ENCODE measurements at regions not wholly inside any gene's neighbourhood (a gene's known extent, or its start where the extent isn't known, plus 50 kb on each side); places are given as distances from the start of the nearest gene placed in this dataset.
"Not testable (repeated sequence)": the region's sequence is repeated elsewhere in the genome, so short reads cannot be mapped to it uniquely, and the experiment has no call there.

DNA sequence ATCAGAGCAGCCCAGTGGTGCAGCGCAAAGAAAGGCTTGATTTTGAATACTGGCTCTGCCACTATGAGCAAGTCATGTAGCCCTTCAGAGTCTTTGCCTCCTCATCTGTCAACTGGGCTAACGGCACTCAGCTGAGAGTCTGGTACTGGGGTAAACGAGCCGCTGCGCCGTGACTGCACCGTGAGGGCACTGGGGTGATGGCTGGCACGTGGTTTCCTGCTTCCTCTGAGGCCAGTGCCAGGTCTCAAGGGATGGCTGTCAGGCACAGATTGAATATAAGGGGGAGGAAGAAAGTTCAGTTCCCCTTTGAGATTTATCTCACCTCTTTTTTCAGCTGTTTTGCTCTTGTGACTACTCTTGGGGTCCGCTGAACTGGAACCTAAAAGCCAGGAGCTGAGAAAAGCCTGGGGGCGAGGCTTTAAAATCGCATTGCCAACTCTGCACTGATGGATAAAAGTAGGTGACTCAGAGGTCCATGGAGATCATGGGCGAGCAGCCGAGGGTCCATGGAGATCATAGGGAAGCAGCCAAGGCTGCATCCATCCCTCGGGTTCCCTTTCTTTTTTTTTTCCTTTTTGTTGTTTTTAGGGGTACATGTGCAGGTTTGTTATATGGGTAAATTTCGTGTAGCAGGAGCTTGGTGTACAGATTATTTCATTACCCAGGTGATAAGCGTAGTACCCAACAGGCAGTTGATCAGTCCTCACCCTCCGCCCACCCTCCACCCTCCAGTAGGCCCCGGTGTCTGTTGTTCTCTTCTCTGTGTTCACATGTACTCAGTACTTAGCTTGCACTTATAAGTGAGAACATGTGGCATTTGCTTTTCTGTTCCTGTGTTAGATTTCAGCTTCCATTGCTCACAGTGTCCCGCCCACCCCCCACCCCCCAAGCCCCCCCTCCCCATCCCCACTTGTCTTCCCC lies 114.3 kb downstream of the SPP2 start:
- peak in 1 of 2 donors; percentile 39 for DNase-seq (ENCODE audit: low read depth in 2 of 2)

DNA sequence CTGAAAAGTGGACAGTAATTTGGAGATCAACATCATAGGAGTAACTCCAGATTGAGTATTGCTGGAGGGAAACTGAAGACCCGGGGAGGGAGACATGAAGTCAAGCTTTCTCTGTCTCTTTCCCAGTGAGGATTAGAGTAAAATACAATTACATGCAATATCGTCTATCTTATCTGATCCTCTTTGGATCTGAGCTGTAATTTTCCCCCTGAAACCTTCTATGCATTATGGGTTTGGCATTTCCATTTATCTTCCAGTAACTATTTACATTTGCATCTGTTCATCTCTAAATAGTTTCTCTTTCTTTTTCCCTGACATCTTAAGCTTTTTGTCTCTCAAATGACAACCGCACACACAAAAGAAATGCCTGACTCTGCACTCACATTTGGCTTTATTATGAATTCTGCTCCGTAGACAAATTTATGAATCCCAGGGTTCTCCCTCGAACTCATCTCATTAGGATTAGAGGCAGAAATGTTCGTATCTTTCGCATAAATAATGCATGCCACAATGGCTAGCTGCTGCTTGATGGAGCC lies 113.1 kb downstream of the SPP2 start:
- DNase-seq (ENCODE audit: low read depth in 2 of 2), result no peak

DNA sequence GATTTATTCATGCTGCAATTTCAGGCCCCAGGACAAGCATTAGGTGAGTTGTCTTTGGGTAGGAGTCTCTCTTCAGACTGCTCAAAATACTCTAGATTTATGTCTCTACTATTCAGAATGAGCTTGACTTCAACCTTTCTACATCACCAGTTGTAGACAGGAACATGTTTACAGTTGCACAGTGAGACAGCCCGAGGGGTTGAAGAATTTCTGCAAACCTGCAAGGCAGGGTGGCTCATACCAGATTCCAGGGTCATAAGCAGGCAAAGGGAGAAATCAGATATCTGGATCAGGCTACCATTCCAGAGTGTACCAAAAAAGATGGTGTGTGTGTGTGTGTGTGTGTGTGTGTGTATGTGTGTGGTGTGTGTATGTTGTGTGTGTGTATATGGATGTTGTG lies 112.4 kb downstream of the SPP2 start:
- DNase-seq (ENCODE audit: low read depth in 2 of 2), result no peak

DNA sequence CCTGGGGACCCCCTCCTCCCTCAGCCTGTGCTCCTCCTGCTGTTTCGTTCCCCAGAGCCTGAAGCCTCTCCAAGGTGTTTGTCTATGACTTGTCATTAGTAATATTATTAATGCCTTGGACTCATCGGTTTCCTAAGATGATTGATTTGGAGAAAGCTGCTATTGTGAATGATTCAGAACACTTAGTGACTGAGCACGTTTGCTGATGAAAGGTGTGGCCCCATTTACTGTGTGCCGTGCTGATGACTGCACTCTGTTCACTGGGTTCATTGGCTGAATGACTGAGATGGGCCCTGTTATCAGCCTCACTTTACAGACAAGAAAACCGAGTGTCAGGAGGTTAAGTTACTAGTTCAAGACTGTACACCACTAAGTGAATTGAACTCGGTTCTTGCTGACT lies 111.4 kb downstream of the SPP2 start:
- no peak for DNase-seq (ENCODE audit: low read depth in 2 of 2)

DNA sequence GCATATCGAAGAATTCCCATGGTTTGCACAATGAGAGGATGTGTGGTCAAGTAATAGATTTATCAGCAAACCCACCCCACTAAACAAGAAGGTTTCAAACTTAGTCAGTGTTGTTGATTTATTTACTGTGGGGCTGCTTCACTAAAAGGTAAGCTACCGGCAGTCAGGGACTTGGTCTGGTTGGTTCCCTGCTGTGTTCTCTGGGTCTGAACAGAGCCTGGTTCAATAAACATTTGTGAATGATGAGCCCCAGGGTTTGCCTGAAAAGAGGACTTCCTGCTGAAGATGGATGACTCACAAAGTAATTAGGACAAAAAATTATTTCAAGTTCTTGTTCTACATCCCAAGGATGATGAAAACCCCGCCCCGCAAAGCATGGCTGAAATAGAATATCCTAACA lies 108.3 kb downstream of the SPP2 start:
- DNase-seq (ENCODE audit: low read depth in 2 of 2), result no peak

DNA sequence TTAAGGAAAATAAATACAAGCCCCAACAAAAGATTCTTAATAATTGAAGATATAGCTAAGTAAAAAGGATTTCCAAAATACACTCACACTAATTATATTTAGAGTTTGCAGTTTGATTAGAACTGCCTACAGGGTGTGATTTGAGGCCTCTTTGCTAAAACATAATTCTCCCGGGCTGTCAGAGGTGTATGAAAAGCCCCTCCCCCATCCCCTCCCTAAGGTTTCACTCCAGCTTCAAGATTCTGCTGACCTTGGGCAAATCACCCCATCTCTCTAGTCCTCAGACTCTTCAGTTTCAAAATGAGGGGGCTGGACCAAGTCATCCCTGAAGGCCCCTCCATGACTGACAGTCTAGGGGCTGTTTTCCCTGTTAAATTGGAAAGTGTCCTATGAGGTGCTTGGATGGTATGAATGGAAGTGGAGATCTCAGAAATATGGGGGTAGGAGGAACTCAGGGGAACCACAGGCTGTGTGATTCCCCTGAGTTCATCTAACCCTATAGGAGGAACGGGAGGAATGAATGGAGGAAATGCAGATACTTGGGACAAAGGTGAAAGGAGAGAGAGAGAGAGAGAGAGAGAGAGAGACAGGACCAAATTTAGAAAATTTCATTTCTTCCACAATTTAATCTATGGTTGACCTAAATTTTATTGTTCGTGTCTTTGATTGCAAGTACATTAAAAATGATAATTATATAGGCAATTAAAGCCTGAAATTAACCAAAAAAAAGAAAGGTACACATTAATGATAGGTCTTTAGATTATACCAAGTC lies 107.5 kb downstream of the SPP2 start:
- no peak for DNase-seq (ENCODE audit: low read depth in 2 of 2)

DNA sequence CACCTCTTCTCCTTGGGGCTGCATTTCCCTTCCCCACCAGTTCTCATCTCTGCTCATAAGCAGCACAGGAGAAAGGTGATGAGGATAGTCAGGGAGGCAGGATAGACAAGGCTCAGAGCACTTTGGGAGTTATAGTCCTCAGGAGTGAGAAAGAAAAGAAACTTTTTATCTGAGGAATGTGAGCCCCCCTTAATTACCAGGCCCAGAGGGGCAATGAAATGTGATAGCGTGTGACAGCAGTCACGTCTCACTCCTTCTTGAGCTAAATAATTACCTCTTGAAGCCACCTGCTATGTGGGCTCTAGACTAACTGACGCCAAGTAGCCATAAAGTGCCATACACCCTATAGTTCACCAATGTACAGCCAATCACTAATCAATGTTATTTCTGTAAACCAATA lies 105.8 kb downstream of the SPP2 start:
- no peak for DNase-seq (ENCODE audit: low read depth in 2 of 2)

DNA sequence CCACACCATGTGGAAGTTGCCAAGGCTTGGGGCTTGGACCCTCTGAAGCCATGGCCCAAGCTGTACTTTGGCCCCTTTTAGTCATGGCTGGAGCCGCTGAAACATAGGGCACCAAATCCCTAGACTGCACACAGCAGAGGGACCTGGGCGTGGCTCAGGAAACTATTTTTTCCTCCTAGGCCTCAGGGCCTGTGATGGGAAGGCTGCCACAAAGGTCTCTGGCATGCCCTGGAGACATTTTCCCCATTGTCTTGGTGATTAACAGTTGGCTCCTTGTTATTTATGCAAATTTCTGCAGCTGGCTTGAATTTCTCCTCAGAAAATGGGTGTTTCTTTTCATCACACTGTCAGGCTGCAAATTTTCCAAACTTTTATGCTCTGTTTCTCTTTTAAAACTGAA lies 102.3 kb downstream of the SPP2 start:
- DNase-seq (ENCODE audit: low read depth in 2 of 2), result not testable (repeated sequence)

DNA sequence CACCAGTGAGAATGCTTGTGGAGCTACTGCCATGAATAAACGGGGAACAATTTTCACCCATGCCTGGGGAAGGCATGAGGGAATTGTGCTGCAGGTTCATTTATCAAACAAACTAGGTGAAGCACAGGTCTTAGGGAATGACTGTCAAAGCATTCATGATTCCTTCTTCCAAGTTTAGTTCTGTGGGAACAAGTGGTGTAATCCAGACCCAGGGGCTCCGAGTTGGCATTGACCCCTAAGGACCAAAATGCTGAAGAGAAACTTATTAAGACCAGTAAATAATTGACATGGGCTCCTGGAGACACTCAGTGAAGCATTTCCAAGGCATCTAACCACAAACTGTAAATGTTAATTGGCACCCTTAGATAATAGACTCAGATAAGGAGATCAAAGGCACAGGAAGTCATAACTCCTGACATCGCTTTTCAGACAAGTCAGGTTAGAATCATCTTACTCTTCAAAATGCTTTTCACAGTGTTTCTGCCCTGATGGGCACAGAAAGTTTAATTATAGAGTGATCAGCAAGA lies 96.9 kb downstream of the SPP2 start:
- DNase-seq (ENCODE audit: low read depth in 2 of 2), result no peak

DNA sequence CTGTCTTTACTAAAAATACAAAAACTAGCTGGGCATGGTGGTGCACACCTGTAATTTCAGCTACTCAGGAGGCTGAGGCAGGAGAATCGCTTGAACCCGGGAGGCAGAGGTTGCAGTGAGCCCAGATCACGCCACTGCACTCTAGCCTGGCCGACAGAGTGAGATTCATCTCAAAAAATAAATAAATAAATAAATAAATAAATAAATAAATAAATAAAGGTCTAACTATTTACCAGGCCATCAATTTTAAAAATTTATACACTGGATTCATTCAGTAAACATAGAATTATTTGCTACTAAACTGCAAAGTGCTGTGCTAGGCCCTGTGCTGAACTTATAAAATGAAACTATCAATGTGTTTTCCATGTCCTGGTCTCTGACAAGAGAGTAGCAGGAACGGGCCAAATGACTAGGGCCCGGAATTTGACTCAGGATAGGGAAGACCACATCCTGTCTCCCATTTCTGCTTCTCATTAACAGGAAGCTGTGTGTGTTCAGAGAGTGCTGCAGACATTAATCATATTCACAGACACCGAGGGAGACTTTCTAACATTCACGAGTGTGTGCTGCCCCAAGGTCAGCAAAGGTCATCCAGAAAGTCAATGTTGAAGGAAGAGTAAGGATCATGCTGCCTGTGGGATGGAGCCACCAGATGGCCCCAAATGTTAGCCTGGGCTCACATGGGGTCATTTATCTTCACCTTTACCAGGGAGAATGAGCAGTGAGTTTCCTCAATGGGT lies 95.8 kb downstream of the SPP2 start:
- peak; percentile 61 to 89 for DNase-seq (ENCODE audit: low read depth in 2 of 2)

DNA sequence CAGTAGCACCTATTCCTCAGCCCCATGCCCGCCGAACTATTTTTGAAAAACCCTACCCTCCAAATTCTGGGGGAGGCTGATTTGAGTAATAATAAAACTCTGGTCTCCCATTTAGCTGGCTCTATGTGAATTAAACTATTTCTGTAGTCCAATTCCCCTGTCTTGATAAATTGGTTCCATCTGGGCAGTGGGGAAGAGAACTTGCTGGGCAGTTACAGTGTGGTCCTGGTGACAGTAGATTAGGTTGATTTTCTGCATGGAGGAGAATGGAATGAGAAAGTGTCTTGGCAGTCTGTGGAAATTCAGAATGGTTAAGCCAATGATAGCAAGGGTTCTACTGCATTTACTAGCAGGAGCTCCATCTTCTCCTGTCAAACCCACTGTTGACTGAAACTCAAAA lies 95.0 kb downstream of the SPP2 start:
- DNase-seq (ENCODE audit: low read depth in 2 of 2), result no peak

DNA sequence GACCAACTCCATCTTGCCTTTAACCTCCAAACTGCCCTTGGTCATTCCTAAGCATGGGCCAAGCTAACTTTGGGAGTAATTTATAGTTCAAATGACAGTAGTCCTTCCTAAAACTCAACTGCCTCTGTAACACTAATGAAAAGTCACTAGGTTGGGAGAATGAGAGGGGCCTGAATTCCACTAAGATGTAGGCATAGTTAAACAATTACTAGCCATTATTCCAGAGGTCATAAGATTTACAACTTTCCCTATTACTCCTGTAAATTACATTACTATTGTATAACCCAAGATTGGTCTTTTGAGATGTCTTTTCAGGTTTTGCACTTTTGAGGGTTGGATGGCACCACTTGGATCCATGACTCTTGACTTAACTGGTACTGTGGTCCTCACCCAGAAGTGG lies 94.6 kb downstream of the SPP2 start:
- DNase-seq (ENCODE audit: low read depth in 2 of 2), result no peak

DNA sequence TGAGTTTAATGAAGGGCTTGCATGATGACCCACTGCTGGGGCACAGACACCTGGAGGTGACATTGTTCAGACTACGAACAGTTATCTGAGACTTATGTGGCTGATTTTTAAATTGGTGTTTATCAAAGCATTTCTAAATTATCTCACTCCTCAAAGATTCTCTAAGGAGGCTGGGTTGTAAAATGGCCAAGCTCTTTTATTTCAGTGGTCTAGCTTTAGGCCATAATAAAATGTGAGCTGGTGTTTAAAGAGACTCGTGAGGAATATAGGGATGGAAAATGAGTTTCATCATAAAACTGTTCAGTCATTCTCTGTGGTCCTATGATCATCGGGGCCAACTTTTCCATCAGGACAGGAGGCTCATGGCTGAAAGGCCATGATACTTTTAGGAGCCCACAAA lies 93.4 kb downstream of the SPP2 start:
- no peak for DNase-seq (ENCODE audit: low read depth in 2 of 2)

DNA sequence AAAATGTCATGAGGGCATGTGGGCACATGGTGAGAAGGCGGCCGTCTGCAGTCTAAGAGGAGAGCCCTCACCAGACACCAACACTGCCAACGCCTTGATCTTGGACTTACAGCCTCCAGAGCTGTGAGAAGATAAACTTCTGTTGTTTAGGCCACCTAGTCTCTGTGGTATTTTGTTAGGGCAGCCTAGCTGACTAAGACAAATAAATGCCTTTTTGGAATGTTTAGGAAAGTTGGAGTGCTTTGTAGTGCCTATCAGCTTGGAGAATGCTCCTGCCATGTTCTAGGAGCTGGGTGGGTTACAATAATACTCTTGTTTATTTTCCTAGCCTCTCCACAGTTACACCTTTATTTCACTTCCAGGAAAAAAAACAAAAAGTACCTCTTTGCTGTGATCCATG lies 92.0 kb downstream of the SPP2 start:
- no peak for DNase-seq (ENCODE audit: low read depth in 2 of 2)

DNA sequence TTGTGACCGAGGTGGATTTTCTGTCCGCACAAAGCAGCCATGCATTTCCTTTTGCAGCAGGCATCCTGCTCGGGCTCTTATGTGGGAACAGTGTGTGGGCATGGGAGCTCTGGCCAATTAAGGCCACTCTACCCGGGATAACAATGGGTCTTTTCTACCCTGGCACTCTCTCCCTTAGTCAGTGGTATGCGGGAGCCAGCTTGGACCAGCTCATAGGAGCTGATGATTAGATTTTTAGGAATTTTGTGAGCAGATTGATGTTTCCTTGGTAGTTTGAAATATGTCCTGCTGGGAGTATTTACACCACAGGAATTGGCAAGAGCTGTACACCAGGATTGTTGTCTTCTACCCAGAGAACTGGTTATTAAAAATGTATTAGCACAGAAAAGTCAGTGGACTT lies 89.3 kb downstream of the SPP2 start:
- no peak for DNase-seq (ENCODE audit: low read depth in 2 of 2)

DNA sequence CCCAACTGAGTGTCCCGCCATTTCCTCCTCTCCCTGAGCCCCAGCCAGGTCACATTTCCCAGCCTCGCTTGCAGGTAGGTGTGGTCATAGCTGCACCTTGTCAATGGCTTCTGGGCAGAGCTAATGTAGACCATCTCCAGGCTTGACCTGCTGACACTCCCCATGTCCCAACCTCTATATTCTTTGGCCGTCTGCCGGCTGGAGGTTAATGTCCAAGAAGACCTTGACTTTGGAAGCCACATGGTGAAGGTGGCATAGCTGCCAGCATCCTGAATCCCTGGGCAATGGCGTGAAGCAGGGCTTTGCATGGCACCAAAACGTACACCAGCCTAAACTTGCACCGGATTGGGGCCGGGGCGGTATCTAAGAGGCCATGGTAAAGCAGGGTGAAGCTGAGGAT lies 88.3 kb downstream of the SPP2 start:
- DNase-seq (ENCODE audit: low read depth in 2 of 2), result no peak

DNA sequence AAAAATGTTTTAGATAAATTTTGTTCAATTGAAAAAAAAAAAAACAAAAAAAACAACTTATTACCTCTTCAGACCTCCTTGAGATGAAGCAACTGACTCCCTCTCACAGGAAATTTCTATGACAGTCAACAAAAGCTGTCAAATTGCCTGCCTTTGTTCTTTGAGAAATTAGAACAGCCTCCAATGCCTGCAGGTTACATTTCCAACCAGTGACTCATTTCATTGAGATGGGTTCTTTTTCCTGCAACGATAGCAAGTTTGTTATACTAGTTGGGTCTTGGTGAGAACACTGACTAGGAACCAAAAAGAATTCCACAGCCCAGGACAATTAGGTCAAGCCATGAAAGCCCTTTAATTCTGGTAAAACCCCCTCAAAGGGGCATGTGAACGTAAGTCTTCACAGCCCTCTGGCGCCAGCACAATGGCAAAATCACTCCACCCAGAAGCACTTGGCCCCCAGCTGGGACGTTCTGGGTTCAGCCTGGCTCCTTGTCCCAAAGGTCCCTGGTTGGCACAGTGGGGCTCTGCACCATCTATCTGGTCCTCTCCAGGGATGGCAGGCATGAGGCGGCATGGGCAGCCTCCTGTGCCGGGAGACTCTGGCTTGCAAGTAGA lies 87.0 kb downstream of the SPP2 start:
- DNase-seq (ENCODE audit: low read depth in 2 of 2), result peak in 1 of 2 donors; percentile 67

DNA sequence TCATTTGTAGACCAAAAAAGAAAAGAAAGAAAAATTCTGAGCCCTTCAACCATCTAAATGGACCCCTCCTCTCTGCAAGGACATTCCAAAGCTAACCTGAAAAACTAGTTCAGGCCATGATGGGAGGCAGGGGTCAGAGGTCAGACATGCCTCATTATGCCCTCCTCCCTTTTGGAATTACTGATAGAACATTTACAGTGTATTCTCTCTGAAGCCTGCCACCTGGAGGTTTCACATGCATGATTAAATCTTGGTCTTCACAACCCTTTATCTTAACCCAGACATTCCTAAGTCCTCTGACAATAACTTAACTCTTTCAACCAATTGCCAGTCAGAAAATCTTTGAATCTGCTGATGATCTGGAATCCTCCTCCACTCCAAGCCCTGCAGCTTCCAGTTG lies 86.0 kb downstream of the SPP2 start:
- DNase-seq (ENCODE audit: low read depth in 2 of 2), result no peak

DNA sequence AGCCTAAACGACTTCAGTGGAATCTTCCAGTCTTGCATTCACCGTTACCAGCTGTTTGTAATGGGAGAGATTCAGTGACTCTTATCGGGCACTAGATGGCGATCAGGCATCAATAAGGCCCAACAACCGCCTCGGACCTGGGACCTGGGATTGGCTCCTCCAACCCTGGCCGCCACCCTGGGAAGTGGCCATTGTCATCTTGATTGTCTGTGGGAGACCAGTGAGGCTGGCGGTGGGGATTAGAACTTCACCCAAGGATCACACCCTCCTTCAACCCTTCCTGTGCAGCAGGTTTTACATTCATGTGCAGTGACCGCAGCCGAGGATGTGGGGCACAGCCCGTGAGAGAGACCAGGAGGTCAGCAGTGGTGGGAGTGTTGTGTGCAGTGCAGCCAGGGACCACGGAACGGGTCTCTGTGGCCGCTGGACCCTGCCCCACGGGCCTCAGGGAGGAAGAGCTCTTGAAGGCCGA lies 85.3 kb downstream of the SPP2 start:
- DNase-seq (ENCODE audit: low read depth in 2 of 2), result peak; percentile 44 to 79

DNA sequence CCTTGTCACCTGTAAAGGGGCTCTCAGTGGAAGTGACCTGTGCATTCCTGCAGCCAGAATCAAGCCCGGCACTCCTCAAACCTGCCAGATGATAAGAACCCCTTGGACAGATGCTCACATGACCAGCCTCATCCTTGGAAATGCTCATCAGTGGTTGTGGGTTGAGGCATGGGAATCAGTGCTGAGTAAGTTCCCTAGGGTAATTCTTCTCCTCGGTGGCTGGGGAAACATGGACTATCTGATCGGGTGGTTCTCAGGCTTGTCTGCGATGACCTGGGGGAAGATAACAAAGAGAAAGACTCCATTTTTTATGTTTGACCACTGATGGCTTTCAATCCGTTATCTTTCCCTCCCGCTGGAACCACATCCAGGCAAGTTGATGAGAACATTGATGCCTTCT lies 84.0 kb downstream of the SPP2 start:
- no peak for DNase-seq (ENCODE audit: low read depth in 2 of 2)

DNA sequence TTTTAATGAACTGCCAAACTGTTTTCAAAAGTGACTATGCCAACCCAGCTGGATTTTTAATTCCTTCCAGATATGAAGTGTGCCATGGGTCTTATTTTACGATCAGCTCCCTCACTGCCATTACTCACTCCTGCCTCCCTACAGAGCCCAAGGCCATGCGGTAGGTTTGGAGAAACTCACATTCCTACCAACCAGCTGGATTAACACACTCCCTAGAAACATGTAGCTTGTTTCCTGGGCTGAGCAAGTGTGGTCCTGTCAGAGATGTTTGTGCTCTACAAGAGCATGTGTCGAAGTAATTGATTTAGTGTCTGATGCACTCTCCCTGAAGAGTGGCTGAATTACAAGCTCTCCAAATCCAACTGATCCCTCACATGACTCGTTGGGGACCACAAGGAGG lies 82.5 kb downstream of the SPP2 start:
- no peak for DNase-seq (ENCODE audit: low read depth in 2 of 2)

All from dermis microvascular lymphatic vessel endothelial cell (primary cell).